HEK293T (cell line): ENCODE measurements at regions not wholly inside any gene's neighbourhood (a gene's known extent, or its start where the extent isn't known, plus 50 kb on each side); places are given as distances from the start of the nearest gene placed in this dataset.

Experiments
- BHLHE40 ChIP-seq: fragments of 450-650 bp; IDR thresholded peaks from 2 replicates; pipeline ENCODE4 v1.6.1; 2016; ENCODE audit warnings: mild to moderate bottlenecking, moderate library complexity, borderline replicate concordance
- CTBP1 ChIP-seq: fragments of 450-650 bp; IDR thresholded peaks from 2 replicates; pipeline ENCODE4 v1.6.1; 2016; ENCODE audit warnings: borderline replicate concordance
- ELF4 ChIP-seq: fragments of 450-650 bp; IDR thresholded peaks from 2 replicates; pipeline ENCODE4 v1.6.1; 2017; ENCODE audit warnings: antibody characterized with exemption
- FOXA1 ChIP-seq: fragments of 450-650 bp; IDR thresholded peaks from 2 replicates; pipeline ENCODE4 v1.6.1; 2016; ENCODE audit warnings: mild to moderate bottlenecking
- FOXK2 ChIP-seq: fragments of 450-650 bp; IDR thresholded peaks from 2 replicates; pipeline ENCODE4 v1.6.1; 2016; ENCODE audit warnings: mild to moderate bottlenecking
- FOXM1 ChIP-seq: fragments of 450-650 bp; IDR thresholded peaks from 2 replicates; pipeline ENCODE4 v1.6.1; 2017; ENCODE audit warnings: mild to moderate bottlenecking, borderline replicate concordance
- HDGF ChIP-seq: fragments of 450-650 bp; IDR thresholded peaks from 2 replicates; pipeline ENCODE4 v1.6.1; 2017; ENCODE audit warnings: antibody characterized with exemption, borderline replicate concordance
- L3MBTL2 ChIP-seq: fragments of 450-650 bp; conservative IDR thresholded peaks from 2 replicates; pipeline ENCODE4 v1.6.1; 2016; ENCODE audit warnings: mild to moderate bottlenecking
- NFRKB ChIP-seq: fragments of 450-650 bp; IDR thresholded peaks from 2 replicates; pipeline ENCODE4 v1.6.1; 2016; ENCODE audit warnings: mild to moderate bottlenecking, moderate library complexity
- PKNOX1 ChIP-seq: fragments of 450-650 bp; IDR thresholded peaks from 2 replicates; pipeline ENCODE4 v1.6.1; 2016
- SP1 ChIP-seq: fragments of 450-650 bp; IDR thresholded peaks from 2 replicates; pipeline ENCODE4 v1.6.1; 2017
- SUZ12 ChIP-seq: fragments of 450-650 bp; IDR thresholded peaks from 2 replicates; pipeline ENCODE4 v1.6.1; 2016; ENCODE audit warnings: mild to moderate bottlenecking
- TARDBP ChIP-seq: fragments of 450-650 bp; IDR thresholded peaks from 2 replicates; pipeline ENCODE4 v1.6.1; 2016
- ZNF384 ChIP-seq: fragments of 450-650 bp; IDR thresholded peaks from 2 replicates; pipeline ENCODE4 v1.6.1; 2016

- no peak for TF ChIP-seq ELF4
- TF ChIP-seq PKNOX1 = no peak
- no peak for TF ChIP-seq SUZ12
- no peak for TF ChIP-seq BHLHE40
- no peak for TF ChIP-seq FOXM1
- no peak for TF ChIP-seq HDGF
- no peak for TF ChIP-seq SP1
- no peak for TF ChIP-seq ZNF384
- TF ChIP-seq TARDBP = no peak
- TF ChIP-seq FOXA1 = no peak
- no peak for TF ChIP-seq NFRKB
- no peak for TF ChIP-seq L3MBTL2
- no peak for TF ChIP-seq FOXK2
- TF ChIP-seq CTBP1 = no peak
Observed at GRCh38 chr4:156118507-156119220, 165.0 kb upstream of the CTSO start.
